ENCODE measurements at regions not wholly inside any gene's neighbourhood (a gene's known extent, or its start where the extent isn't known, plus 50 kb on each side); places are given as distances from the start of the nearest gene placed in this dataset.

- TF ChIP-seq EWSR1 (IDR thresholded peaks at IDR 0.05; ENCODE audit: borderline replicate concordance, low read depth, partially characterized antibody), result no peak
- no peak for TF ChIP-seq ZNF639 (CRISPR knock-in tag; conservative IDR thresholded peaks at IDR 0.05 in 1 of 2, IDR thresholded peaks at IDR 0.05 in 1 of 2)
- TF ChIP-seq RAD21 (CRISPR knock-in tag; conservative IDR thresholded peaks at IDR 0.05 in 1 of 2, IDR thresholded peaks at IDR 0.05 in 1 of 2), result no peak
- TF ChIP-seq RBM34 (IDR thresholded peaks at IDR 0.05; ENCODE audit: borderline replicate concordance, insufficient read depth, low read length), result no peak
- no peak for TF ChIP-seq BCOR (IDR thresholded peaks at IDR 0.05)
- TF ChIP-seq ZNF584 (CRISPR knock-in tag; IDR thresholded peaks at IDR 0.05; ENCODE audit: low read depth), result no peak
- no peak for TF ChIP-seq HNRNPUL1 (IDR thresholded peaks at IDR 0.05; ENCODE audit: low read length)
- no peak for TF ChIP-seq ZNF583 (CRISPR knock-in tag; IDR thresholded peaks at IDR 0.05)
Observed at GRCh38 chr14:38948171-38948570, 154.9 kb downstream of the SEC23A start (continued).

- Histone ChIP-seq H4K20me1 (replicated peaks; ENCODE audit: control insufficient read depth, insufficient read depth, low read length) (no peaks in the 10 kb centered on the region), H3K4me2 (ENCODE audit: insufficient read depth, low read length) (no peak overlapping the region), H3K9ac (ENCODE audit: insufficient read depth in 1 of 2, low read depth in 2 of 2, low read length in 2 of 2) (no peak overlapping the region), H2AFZ (ENCODE audit: low read depth, low read length) (no peak overlapping the region), H3K79me2 (ENCODE audit: control insufficient read depth, insufficient read depth, low read length) (no peaks in the 10 kb centered on the region), H3K27me3 (ENCODE audit: control insufficient read depth in 2 of 2, insufficient read depth in 2 of 2, low read length in 2 of 2) (no peaks in the 10 kb centered on the region), H3K4me3 (no peak overlapping the region), H3K9me3 (replicated peaks; ENCODE audit: control insufficient read depth, insufficient read depth, low read depth, low read length) (no peaks in the 10 kb centered on the region), H3K36me3 (ENCODE audit: control insufficient read depth, insufficient read depth, low read length) (no peaks in the 10 kb centered on the region), H3K27ac (ENCODE audit: extremely low read depth, low read depth, low read length) (no peak overlapping the region), H3K9me1 (ENCODE audit: control insufficient read depth, insufficient read depth, low read length) (no peaks in the 10 kb centered on the region), H3K4me1 (replicated peaks in 1 of 2; ENCODE audit: control insufficient read depth in 2 of 2, insufficient read depth in 2 of 2, low read length in 2 of 2) (no peaks in the 10 kb centered on the region)
- CTCF ChIA-PET (ENCODE audit: low intra/inter-chr PET ratio), result no interaction called here
- intact Hi-C loops (cut with micrococcal nuclease), result loop anchor here (10.0 kb wide), 1 partner anchor 67 kb away; no protein-coding TSS in a partner anchor
- 0% methylated on average over 1 of the region's 1 CpG for WGBS (ENCODE audit: insufficient coverage, low coverage, missing lambda C conversion rate)
- no peak for FAIRE-seq
- DNase-seq (ENCODE audit: extremely low read depth in 1 of 4, low spot score in 3 of 4), result no peak
- TF ChIP-seq VEZF1 (CRISPR knock-in tag; IDR thresholded peaks at IDR 0.05) (no peak), ILK (tag; IDR thresholded peaks at IDR 0.05; ENCODE audit: borderline replicate concordance, low read depth) (no peak)
- BruUV-seq (replicated peaks), result no TSS peak
- in situ Hi-C loops (cut with MboI), result no loop called here
- no peak for ATAC-seq
- POLR2A ChIA-PET, result no interaction called here
Observed at GRCh38 chr14:38947343-38947742, 155.7 kb downstream of the SEC23A start.
